Muscle of back (tissue), 3 donors: ENCODE measurements at regions not wholly inside any gene's neighbourhood (a gene's known extent, or its start where the extent isn't known, plus 50 kb on each side); places are given as distances from the start of the nearest gene placed in this dataset.
"Not testable (repeated sequence)": the region's sequence is repeated elsewhere in the genome, so short reads cannot be mapped to it uniquely, and the experiment has no call there.

Experiments
- DNase-seq, 3 donors: peaks; one replicate each; pipeline versions ENCODE4 v3.0.0 to v3.0.0-alpha.2; 2013

- no peak for DNase-seq
Measured at GRCh38 chr2:16394986-16395550, 270.6 kb downstream of the CYRIA start.

DNA sequence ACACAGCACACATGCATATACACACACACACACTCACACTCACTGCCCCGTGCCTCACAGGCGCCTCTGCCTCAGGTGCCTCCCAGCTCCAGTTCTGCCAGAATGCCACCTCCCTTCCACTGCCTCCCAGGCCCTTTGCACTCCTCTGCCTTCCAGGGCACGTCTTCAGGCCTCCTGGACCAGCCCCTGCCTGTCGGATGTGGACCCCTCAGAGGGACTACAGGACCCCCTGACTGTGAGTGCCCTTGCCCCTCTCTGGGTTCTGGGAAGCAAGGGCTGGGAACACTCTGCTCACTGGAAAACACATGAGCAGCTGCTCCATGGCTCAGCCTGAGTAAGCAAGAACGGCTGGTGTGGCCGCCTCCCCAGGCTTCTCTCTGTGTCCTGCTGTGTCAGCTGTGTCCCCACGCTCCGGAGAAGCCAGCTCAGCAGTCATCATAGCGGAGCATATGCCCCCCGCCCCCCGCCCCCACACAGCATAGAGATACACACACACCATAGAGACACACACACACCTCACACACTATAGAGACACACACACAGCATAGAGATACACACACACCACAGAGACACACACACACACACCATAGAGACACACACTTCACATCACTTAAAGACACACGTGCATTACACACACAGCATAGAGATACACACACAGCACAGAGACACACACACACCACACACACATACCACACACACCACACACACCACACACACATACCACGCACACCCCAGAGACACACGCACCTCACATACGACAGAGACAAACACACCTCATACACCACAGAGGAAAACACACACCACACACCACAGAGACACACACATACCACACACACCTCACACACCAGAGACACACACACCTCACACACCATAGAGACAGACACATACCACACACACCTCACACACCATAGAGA, 271.3 kb downstream of the CYRIA start:
- peak in 2 of 3 donors; percentile 42 to 68 for DNase-seq

GRCh38 chr2:16393500-16394071, 272.0 kb downstream of the CYRIA start:
- DNase-seq, result no peak

DNA sequence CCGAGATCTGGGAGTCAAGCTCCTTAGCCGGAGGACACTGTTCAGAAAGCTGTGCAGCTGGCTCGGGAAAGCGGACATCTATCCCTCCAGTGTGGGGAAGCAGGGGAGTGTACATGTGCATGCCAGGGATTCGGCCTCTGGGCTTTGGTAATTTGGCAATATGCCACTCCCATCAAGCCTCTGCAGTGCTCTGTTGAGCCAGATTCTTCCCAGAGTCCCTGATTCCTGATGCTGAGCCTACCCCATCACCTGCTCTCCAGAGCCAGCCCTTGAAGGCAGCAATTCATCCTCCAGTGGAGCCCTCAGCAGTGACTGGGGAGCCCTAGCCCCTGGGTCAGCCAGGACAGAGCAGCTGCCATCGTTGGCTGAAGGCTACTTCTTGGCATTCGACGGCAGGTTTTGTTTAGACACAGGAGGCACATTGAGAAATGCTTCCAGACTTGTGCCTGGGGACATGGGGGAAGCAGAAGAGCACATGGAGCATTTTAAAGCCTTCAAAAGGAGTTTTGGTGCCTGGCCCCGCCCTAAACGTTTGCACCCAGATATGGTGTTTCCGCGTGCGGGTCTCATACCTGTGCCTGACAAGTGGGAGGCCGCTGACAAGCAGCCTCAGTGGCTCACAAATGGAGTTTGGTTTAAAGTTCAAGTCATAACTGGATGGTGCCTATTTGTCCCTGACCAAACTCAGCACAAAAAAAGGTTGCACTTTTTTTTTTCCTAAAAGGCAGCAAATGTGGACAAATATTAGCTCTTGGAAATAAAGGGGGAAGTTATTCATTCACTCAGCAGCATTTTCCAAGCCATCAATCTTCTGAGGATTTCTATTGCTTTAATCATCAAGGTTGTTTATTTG, 272.8 kb downstream of the CYRIA start:
- peak in 2 of 3 donors; percentile 11 to 39 for DNase-seq

- DNase-seq, result no peak
Measured at GRCh38 chr2:16391986-16392385, 273.6 kb downstream of the CYRIA start.

GRCh38 chr2:16390561-16390960, 275.1 kb downstream of the CYRIA start:
- no peak for DNase-seq

DNA sequence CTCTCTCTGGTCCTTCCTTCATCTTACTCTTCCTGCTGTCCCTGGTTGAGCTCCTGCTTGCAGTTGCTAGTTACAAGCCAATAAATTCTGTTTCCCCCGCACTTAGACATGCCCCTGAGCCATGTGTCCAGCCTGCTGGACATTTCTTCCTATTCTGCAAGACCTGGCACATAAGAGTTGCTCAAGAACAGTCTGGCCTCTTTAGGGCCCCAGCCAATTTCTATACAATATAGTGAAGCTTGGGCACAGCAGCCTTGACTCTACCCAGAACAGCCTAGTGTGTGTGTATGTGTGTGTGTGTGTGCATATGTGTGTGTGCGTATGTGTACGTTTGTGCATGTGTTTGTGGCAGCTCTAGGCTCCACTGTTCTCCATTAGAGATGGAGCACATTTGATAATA, 276.0 kb downstream of the CYRIA start:
- no peak for DNase-seq

DNA sequence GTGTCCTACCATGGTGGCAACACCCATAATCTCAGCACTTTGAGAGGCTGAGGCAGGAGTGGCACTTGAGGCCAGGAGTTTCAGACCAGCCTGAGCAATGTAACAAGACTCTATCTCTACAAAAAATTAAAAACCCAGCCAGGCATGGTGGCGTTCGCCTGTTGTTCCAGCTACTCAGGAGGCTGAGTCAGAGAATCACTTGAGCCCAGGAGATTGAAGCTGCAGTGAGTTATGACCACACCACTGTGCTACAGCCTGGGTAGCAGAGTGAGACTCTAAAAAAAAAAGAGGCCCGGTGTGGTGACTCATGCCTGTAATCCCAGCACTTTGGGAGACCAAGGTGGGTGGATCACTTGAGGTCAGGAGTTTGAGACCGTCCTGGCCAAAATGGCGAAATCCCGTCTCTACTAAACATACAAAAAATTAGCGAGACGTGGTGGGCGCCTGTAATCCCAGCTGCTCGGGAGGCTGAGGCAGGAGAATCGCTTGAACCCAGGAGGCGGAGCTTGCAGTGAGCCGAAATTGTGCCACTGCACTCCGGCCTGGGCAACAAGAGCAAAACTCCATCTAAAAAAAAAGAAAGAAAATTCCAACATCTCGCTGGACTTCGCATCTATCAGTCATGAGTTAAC, 277.3 kb downstream of the CYRIA start:
- not testable (repeated sequence) for DNase-seq

DNA sequence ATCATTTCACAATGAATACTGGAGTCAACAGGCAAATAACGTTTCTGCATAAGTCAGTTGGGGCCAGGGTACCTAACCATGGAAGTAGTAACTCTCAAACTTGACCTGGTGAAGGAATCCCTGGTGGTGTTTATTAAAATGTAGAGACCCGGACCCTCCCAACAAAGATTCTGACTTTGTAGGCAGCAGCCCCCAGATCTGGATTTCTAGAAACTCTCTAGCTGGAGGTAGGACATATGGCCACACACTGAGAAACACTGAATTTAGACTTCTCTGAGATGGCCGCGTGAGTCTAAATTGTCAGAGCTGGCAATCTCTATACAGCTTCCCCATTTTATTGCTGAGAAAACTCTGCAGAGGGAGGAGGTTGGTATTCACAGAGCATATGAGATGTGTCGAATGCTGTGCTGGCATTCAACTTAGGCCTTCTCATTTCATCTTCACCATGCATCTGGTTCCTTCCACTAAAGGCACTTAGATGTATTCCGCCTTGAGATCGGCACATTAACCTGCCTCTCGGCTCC, 278.1 kb downstream of the CYRIA start:
- no peak for DNase-seq

- peak in 1 of 3 donors; percentile 34 for DNase-seq
Measured at GRCh38 chr2:16386431-16386830, 279.2 kb downstream of the CYRIA start.

DNA sequence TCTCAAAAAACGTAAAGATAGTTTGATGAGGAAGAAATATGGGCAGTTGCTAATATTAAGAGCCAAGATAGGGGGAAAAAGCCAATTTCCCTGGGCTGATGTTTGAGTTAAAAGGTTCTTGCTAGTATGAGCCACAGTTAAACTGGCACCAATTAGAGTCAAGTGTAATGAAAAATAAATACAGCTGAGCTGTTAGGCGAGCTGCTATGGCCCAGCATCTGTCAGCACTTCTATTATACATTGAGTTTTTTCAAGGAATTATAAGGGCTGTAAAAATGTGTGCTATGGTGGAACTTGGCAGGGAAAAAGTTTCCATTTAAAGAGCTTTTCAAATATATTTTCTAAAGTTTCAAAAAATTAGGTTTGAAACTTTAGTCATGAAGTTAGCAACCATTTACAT, 279.6 kb downstream of the CYRIA start:
- peak in 2 of 3 donors; percentile 62 to 75 for DNase-seq

GRCh38 chr2:16385341-16385740, 280.3 kb downstream of the CYRIA start:
- no peak for DNase-seq

DNA sequence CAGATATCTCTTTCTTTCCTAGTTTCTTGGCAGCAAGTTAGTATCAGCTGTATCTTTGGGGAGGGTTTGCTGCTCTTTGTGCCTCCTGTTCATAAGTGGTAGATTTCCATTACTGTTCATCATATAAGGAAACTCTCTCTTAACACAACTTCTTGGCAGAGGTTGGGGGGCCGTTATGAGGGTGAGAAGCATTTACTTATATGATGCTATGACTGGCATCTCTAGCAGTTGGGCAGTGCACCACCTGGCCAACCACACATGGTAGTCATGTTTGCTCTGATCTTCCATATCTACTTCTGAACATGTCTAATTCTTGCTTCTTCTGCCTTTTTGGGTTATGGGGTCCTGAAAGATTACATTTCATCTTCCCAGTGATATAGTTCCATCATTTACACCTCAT, 282.2 kb downstream of the CYRIA start:
- no peak for DNase-seq

DNA sequence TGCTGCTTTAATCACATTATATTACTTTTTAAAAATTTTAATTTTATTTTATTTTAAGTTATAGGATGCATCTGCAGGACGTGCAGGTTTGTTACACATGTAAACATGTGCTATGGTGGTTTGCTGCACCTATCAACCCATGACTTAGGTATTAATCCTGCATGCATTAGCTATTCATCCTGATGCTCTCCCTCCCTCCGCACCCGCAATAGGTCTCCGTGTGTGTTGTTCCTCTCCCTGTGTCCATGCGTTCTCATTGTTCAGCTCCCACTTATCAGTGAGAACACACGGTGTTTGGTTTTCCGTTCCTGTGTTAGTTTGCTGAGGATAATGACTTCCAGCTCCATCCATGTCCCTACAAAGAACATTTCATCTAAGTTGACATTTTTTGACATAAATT, 283.2 kb downstream of the CYRIA start:
- DNase-seq, result no peak

- no peak for DNase-seq
Measured at GRCh38 chr2:16381511-16381910, 284.1 kb downstream of the CYRIA start.

DNA sequence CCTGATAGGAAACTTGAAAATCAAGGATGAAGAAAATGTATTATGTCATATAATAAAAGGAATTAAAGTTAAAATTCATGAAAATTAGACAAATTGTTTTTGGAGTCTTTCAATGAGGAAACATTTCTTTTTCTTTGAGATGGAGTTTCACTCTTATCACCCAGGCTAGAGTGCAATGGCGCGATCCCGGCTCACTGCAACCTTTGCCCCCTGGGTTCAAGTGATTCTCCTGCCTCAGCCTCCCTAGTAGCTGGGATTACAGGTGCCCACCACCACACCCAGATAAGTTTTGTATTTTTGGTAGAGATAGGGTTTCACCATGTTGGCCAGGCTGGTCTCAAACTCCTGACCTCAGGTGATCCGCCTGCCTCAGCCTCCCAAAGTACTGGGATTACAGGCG, 285.7 kb downstream of the CYRIA start:
- not testable (repeated sequence) for DNase-seq

- DNase-seq, result not testable (repeated sequence)
Measured at GRCh38 chr2:16379061-16379460, 286.6 kb downstream of the CYRIA start.

- DNase-seq, result no peak
Measured at GRCh38 chr2:16378031-16378430, 287.6 kb downstream of the CYRIA start.

DNA sequence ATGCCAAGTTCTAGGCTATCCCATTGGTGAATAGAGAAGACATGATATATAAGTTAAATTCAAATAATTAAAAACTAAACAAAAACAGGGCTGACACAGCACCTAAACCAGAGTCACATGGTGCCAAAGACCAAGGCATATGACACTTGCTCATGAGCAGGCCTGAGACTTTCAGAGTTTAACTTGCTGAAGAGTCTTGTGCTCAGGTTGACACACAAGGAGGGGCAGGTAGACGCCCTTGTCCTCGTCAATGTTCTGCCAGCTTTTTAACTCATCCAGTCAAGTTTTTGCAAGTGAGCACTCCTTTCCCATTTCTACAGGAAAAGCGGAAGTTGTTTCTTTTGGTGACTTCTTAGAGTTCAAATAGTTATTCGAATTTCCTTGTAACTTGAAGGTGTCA, 289.7 kb downstream of the CYRIA start:
- no peak for DNase-seq

DNA sequence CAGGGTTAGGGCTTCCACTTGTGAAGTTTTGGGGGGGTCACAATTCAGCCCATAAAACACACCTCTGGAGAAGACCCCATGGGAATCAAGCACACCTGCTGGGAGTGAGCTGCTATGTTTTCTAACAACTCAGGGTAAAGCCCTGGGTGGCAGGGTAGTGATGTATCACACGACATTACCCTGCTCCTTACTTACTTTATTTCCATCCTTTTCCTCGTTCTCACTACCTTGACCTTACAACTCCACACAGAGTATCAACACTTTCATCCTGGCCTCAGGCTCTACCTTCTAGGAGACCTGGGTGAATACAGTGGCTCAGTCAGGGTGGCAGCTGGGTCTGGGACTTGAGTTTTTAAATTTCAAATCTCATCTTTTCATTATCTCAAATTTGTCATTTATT, 290.3 kb downstream of the CYRIA start:
- no peak for DNase-seq

- DNase-seq, result no peak
Measured at GRCh38 chr2:16374671-16375070, 291.0 kb downstream of the CYRIA start.
